ENCODE measurements at regions not wholly inside any gene's neighbourhood (a gene's known extent, or its start where the extent isn't known, plus 50 kb on each side); places are given as distances from the start of the nearest gene placed in this dataset.

DNA sequence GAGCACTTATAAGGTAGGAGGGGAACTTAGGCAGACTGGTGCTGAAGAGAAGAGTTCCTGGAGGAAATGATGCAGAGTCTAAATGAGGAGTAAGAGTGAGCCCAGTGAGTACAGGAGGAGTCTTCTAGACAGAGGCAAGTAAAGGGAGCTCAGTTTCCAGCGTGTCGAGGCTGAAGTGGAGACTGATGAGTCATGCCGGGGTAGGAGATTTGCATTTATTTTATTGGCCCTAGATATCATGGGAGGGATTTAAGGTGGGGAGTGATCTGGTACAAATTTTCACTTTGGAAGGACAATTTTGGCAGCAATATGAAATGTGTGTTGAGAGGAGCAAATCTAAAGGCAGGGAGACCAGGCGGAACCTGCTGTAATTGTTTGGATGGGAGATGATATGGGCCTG lies 157.5 kb downstream of the TTC8 start:
- DNase-seq, result no peak
- Histone ChIP-seq H3K4me2 (ENCODE audit: low read depth, low read length) (no peak overlapping the region), H3K18ac (ENCODE audit: low read depth, low read length) (no peak overlapping the region), H4K5ac (ENCODE audit: low read depth, low read length) (no peak overlapping the region), H3K23ac (ENCODE audit: low read depth, low read length) (no peak overlapping the region), H3K4ac (ENCODE audit: low read depth, low read length) (no peak overlapping the region), H3K4me1 (ENCODE audit: control insufficient read depth, insufficient read depth, low read length) (peaks cover 6% of the 10 kb centered on the region), H3K56ac (ENCODE audit: extremely low read depth, insufficient read depth, low read length) (no peak overlapping the region), H3K4me3 (ENCODE audit: insufficient read depth, low read depth, low read length) (no peak overlapping the region), H3K9me1 (ENCODE audit: insufficient read depth, low read length) (peaks cover 2% of the 10 kb centered on the region; the same call in 1 of the 2 replicates), H2BK20ac (ENCODE audit: low read depth, low read length) (no peak overlapping the region), H4K8ac (ENCODE audit: low read depth in 2 of 2, low read length in 2 of 2) (no peak overlapping the region), H4K91ac (ENCODE audit: insufficient read depth, low read depth, low read length) (no peak overlapping the region), H3K9me3 (ENCODE audit: control insufficient read depth, insufficient read depth, low read length) (no peaks in the 10 kb centered on the region), H2BK120ac (ENCODE audit: low read depth, low read length) (no peak overlapping the region), H4K20me1 (ENCODE audit: insufficient read depth, low read length) (no peaks in the 10 kb centered on the region), H3K9ac (ENCODE audit: low read depth, low read length) (no peak overlapping the region), H3K27ac (ENCODE audit: insufficient read depth, low read length) (no peak overlapping the region), H3K14ac (replicated peaks; ENCODE audit: low read depth, low read length) (no peak overlapping the region), H3K79me1 (ENCODE audit: low read depth in 1 of 2, low read length in 2 of 2) (no peaks in the 10 kb centered on the region), H3K36me3 (ENCODE audit: control insufficient read depth, insufficient read depth, low read length) (no peaks in the 10 kb centered on the region), H2BK5ac (ENCODE audit: low read depth, low read length, poor library complexity, severe bottlenecking) (no peak overlapping the region), H2BK15ac (ENCODE audit: low read depth, low read length) (no peak overlapping the region), H2AK5ac (ENCODE audit: low read depth, low read length) (no peak overlapping the region), H3K27me3 (ENCODE audit: control insufficient read depth, insufficient read depth, low read length) (no peaks in the 10 kb centered on the region), H2AFZ (replicated peaks; ENCODE audit: low read length, poor library complexity) (no peak overlapping the region), H2AK9ac (replicated peaks; ENCODE audit: low read depth, low read length, poor library complexity) (no peak overlapping the region)
- TF ChIP-seq CHD1 (IDR thresholded peaks at IDR 0.05; ENCODE audit: low read depth, low read length) (no peak), SMC3 (IDR thresholded peaks at IDR 0.05; ENCODE audit: low read depth, low read length) (no peak), MAFK (IDR thresholded peaks at IDR 0.05; ENCODE audit: low read depth, low read length) (no peak), RFX5 (IDR thresholded peaks at IDR 0.05; ENCODE audit: low read depth, low read length) (no peak), CEBPB (IDR thresholded peaks at IDR 0.05; ENCODE audit: low read depth, low read length) (no peak)
- TF ChIP-seq, protein P1, sequence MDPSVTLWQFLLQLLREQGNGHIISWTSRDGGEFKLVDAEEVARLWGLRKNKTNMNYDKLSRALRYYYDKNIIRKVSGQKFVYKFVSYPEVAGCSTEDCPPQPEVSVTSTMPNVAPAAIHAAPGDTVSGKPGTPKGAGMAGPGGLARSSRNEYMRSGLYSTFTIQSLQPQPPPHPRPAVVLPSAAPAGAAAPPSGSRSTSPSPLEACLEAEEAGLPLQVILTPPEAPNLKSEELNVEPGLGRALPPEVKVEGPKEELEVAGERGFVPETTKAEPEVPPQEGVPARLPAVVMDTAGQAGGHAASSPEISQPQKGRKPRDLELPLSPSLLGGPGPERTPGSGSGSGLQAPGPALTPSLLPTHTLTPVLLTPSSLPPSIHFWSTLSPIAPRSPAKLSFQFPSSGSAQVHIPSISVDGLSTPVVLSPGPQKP (IDR thresholded peaks at IDR 0.05; ENCODE audit: borderline replicate concordance, low read depth, low read length), result no peak
- TF ChIP-seq, protein P2, sequence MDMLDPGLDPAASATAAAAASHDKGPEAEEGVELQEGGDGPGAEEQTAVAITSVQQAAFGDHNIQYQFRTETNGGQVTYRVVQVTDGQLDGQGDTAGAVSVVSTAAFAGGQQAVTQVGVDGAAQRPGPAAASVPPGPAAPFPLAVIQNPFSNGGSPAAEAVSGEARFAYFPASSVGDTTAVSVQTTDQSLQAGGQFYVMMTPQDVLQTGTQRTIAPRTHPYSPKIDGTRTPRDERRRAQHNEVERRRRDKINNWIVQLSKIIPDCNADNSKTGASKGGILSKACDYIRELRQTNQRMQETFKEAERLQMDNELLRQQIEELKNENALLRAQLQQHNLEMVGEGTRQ (IDR thresholded peaks at IDR 0.05; ENCODE audit: low read depth, low read length), result no peak
- POLR2A ChIA-PET (ENCODE audit: unreplicated experiment), result no interaction called here
- dilution Hi-C loops (cut with HindIII; ENCODE audit: low sequenced_read_pairs, unreplicated experiment) (no loop called here), in situ Hi-C loops (cut with MboI; ENCODE audit: low sequenced_read_pairs) (no loop called here), intact Hi-C loops (cut with micrococcal nuclease) (no loop called here)
- WGBS, 2 experiments (ENCODE audit: extremely low coverage in 2 of 2, insufficient read length in 1 of 2), result 97% methylated on average over 4 of the region's 4 CpGs; no CpG with 5 or more reads in 1 of the 2 experiments
- no peak for ATAC-seq (ENCODE audit: low read depth)
- CTCF ChIA-PET, result no interaction called here
- BruUV-seq (replicated peaks), result no TSS peak

Data from IMR-90 (cell line).